ENCODE measurements at regions not wholly inside any gene's neighbourhood (a gene's known extent, or its start where the extent isn't known, plus 50 kb on each side); places are given as distances from the start of the nearest gene placed in this dataset.
"Not testable (repeated sequence)": the region's sequence is repeated elsewhere in the genome, so short reads cannot be mapped to it uniquely, and the experiment has no call there.

DNA sequence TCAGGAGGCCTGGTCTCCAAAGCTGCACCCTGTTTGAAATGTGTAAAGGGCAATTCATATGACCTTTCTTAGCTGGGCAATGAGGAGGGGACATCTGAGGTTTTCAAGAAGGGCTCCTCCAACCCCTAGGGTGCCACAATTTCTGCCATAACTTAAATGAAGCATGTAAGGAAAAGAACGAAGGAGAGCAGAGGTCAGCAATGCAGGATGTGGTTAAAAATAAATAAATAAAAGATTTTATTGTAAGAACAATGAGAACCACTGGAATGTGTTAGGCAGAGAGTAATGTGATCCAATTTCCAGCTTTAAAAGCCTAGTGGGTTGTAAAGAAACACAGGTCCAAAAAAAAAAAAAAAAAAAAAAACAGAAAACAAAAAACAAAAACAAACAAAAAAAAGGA, 673.1 kb downstream of the TNS3 start:
- Histone ChIP-seq H3K4ac (ENCODE audit: low read depth, low read length) (no peak overlapping the region), H2AFZ (ENCODE audit: insufficient read depth, low read length, poor library complexity) (no peak overlapping the region), H3K27me3 (ENCODE audit: insufficient read depth, low read length) (no peaks in the 10 kb centered on the region), H3K4me3 (ENCODE audit: low read depth, low read length) (no peak overlapping the region), H2AK5ac (ENCODE audit: low read length) (no peak overlapping the region), H3K79me2 (ENCODE audit: control insufficient read depth, insufficient read depth, low read length, poor library complexity) (no peaks in the 10 kb centered on the region), H4K91ac (ENCODE audit: low read depth, low read length) (no peak overlapping the region), H3K14ac (ENCODE audit: low read length) (no peak overlapping the region), H3K79me1 (ENCODE audit: low read length) (peaks cover 4% of the 10 kb centered on the region), H2BK5ac (ENCODE audit: low read depth, low read length, poor library complexity) (no peak overlapping the region), H2BK120ac (ENCODE audit: insufficient read depth, low read length, poor library complexity) (no peak overlapping the region), H4K8ac (ENCODE audit: low read depth, low read length) (no peak overlapping the region), H3K27ac (ENCODE audit: low read depth, low read length) (no peak overlapping the region), H2BK12ac (ENCODE audit: low read length) (no peak overlapping the region), H3K36me3 (ENCODE audit: control insufficient read depth in 1 of 2, insufficient read depth in 2 of 2, low read length in 2 of 2) (no peaks in the 10 kb centered on the region), H3K9me3 (ENCODE audit: insufficient read depth, low read depth, low read length) (no peaks in the 10 kb centered on the region), H3K18ac (ENCODE audit: low read length) (no peak overlapping the region), H4K12ac (ENCODE audit: low read depth, low read length) (no peak overlapping the region), H3K4me1 (ENCODE audit: control insufficient read depth in 1 of 2, insufficient read depth in 2 of 2, low read length in 2 of 2) (peaks cover 0 to 3% of the 10 kb centered on the region in 2 experiments), H3K9ac (ENCODE audit: low read length) (no peak overlapping the region), H3K4me2 (ENCODE audit: low read length) (no peak overlapping the region), H3K23ac (ENCODE audit: low read length) (no peak overlapping the region)
- DNase-seq = no peak
- WGBS (ENCODE audit: extremely low coverage, insufficient coverage, insufficient read length) = no CpG with 5 or more reads among the region's 1 CpG

- H3K79me2 ChIP-seq (ENCODE audit: control insufficient read depth, insufficient read depth, low read length, poor library complexity); H3K23ac ChIP-seq (ENCODE audit: low read length); H4K8ac ChIP-seq (ENCODE audit: low read depth, low read length); H2BK12ac ChIP-seq (ENCODE audit: low read length); H3K4ac ChIP-seq (ENCODE audit: low read depth, low read length); H3K9ac ChIP-seq (ENCODE audit: low read length); H2AFZ ChIP-seq (ENCODE audit: insufficient read depth, low read length, poor library complexity); H3K27me3 ChIP-seq (ENCODE audit: insufficient read depth, low read length); H3K9me3 ChIP-seq (ENCODE audit: insufficient read depth, low read depth, low read length); H3K4me2 ChIP-seq (ENCODE audit: low read length); H3K27ac ChIP-seq (ENCODE audit: low read depth, low read length); H2BK5ac ChIP-seq (ENCODE audit: low read depth, low read length, poor library complexity); H3K4me3 ChIP-seq (ENCODE audit: low read depth, low read length); H4K91ac ChIP-seq (ENCODE audit: low read depth, low read length); H4K12ac ChIP-seq (ENCODE audit: low read depth, low read length); H3K79me1 ChIP-seq (ENCODE audit: low read length); H2AK5ac ChIP-seq (ENCODE audit: low read length); H3K4me1 ChIP-seq (ENCODE audit: control insufficient read depth in 1 of 2, insufficient read depth in 2 of 2, low read length in 2 of 2); H2BK120ac ChIP-seq (ENCODE audit: insufficient read depth, low read length, poor library complexity); H3K36me3 ChIP-seq (ENCODE audit: control insufficient read depth in 1 of 2, insufficient read depth in 2 of 2, low read length in 2 of 2); H3K14ac ChIP-seq (ENCODE audit: low read length); DNase-seq; H3K18ac ChIP-seq (ENCODE audit: low read length): not testable (repeated sequence)
- no CpG with 5 or more reads among the region's 1 CpG for WGBS (ENCODE audit: extremely low coverage, insufficient coverage, insufficient read length)
Observed at GRCh38 chr7:46904523-46904922, 677.4 kb downstream of the TNS3 start.

GRCh38 chr7:46902463-46902862, 679.4 kb downstream of the TNS3 start:
- peaks cover 2% of the 10 kb centered on the region for H3K9me3 ChIP-seq (ENCODE audit: insufficient read depth, low read depth, low read length)
- no peak overlapping the region for H3K14ac ChIP-seq (ENCODE audit: low read length)
- H3K79me2 ChIP-seq (ENCODE audit: control insufficient read depth, insufficient read depth, low read length, poor library complexity) = no peaks in the 10 kb centered on the region
- no peak overlapping the region for H2AFZ ChIP-seq (ENCODE audit: insufficient read depth, low read length, poor library complexity)
- no peaks in the 10 kb centered on the region for H3K27me3 ChIP-seq (ENCODE audit: insufficient read depth, low read length)
- H4K8ac ChIP-seq (ENCODE audit: low read depth, low read length) = no peak overlapping the region
- no peak overlapping the region for H3K9ac ChIP-seq (ENCODE audit: low read length)
- no peak overlapping the region for H2BK12ac ChIP-seq (ENCODE audit: low read length)
- H3K4me2 ChIP-seq (ENCODE audit: low read length) = no peak overlapping the region
- H2BK5ac ChIP-seq (ENCODE audit: low read depth, low read length, poor library complexity) = peak overlapping the region; percentile 31
- no peak overlapping the region for H3K4ac ChIP-seq (ENCODE audit: low read depth, low read length)
- no peak overlapping the region for H3K4me3 ChIP-seq (ENCODE audit: low read depth, low read length)
- H4K12ac ChIP-seq (ENCODE audit: low read depth, low read length) = no peak overlapping the region
- H4K91ac ChIP-seq (ENCODE audit: low read depth, low read length) = no peak overlapping the region
- peaks cover 0 to 2% of the 10 kb centered on the region in 2 experiments for H3K4me1 ChIP-seq (ENCODE audit: control insufficient read depth in 1 of 2, insufficient read depth in 2 of 2, low read length in 2 of 2)
- H3K36me3 ChIP-seq (ENCODE audit: control insufficient read depth in 1 of 2, insufficient read depth in 2 of 2, low read length in 2 of 2) = peaks cover 0 to 2% of the 10 kb centered on the region in 2 experiments
- no peak overlapping the region for H2AK5ac ChIP-seq (ENCODE audit: low read length)
- no CpG with 5 or more reads among the region's 2 CpGs for WGBS (ENCODE audit: extremely low coverage, insufficient coverage, insufficient read length)
- peak overlapping the region; percentile 33 for H2BK120ac ChIP-seq (ENCODE audit: insufficient read depth, low read length, poor library complexity)
- no peak overlapping the region for H3K27ac ChIP-seq (ENCODE audit: low read depth, low read length)
- DNase-seq = no peak
- no peak overlapping the region for H3K23ac ChIP-seq (ENCODE audit: low read length)
- no peak overlapping the region for H3K18ac ChIP-seq (ENCODE audit: low read length)
- H3K79me1 ChIP-seq (ENCODE audit: low read length) = no peaks in the 10 kb centered on the region

GRCh38 chr7:46900312-46901263, 681.3 kb downstream of the TNS3 start:
- Histone ChIP-seq H2BK120ac (ENCODE audit: insufficient read depth, low read length, poor library complexity) (no peak overlapping the region), H4K91ac (ENCODE audit: low read depth, low read length) (no peak overlapping the region), H3K79me2 (ENCODE audit: control insufficient read depth, insufficient read depth, low read length, poor library complexity) (no peaks in the 10 kb centered on the region), H3K79me1 (ENCODE audit: low read length) (no peaks in the 10 kb centered on the region), H3K4me3 (ENCODE audit: low read depth, low read length) (no peak overlapping the region), H3K4ac (ENCODE audit: low read depth, low read length) (no peak overlapping the region), H3K4me1 (ENCODE audit: control insufficient read depth in 1 of 2, insufficient read depth in 2 of 2, low read length in 2 of 2) (peaks cover 0 to 2% of the 10 kb centered on the region in 2 experiments), H3K27me3 (ENCODE audit: insufficient read depth, low read length) (no peaks in the 10 kb centered on the region), H3K27ac (ENCODE audit: low read depth, low read length) (no peak overlapping the region), H3K23ac (ENCODE audit: low read length) (no peak overlapping the region), H3K36me3 (ENCODE audit: control insufficient read depth in 1 of 2, insufficient read depth in 2 of 2, low read length in 2 of 2) (peaks cover 0 to 2% of the 10 kb centered on the region in 2 experiments), H3K14ac (ENCODE audit: low read length) (no peak overlapping the region), H2BK5ac (ENCODE audit: low read depth, low read length, poor library complexity) (no peak overlapping the region), H3K18ac (ENCODE audit: low read length) (no peak overlapping the region), H4K8ac (ENCODE audit: low read depth, low read length) (no peak overlapping the region), H2AK5ac (ENCODE audit: low read length) (no peak overlapping the region), H2AFZ (ENCODE audit: insufficient read depth, low read length, poor library complexity) (no peak overlapping the region), H3K9me3 (ENCODE audit: insufficient read depth, low read depth, low read length) (peaks cover 2% of the 10 kb centered on the region), H4K12ac (ENCODE audit: low read depth, low read length) (no peak overlapping the region), H2BK12ac (ENCODE audit: low read length) (no peak overlapping the region), H3K4me2 (ENCODE audit: low read length) (no peak overlapping the region), H3K9ac (ENCODE audit: low read length) (no peak overlapping the region)
- DNase-seq = no peak
- no CpG with 5 or more reads among the region's 6 CpGs for WGBS (ENCODE audit: extremely low coverage, insufficient coverage, insufficient read length)
